IPS-18c (cell line): ENCODE measurements at regions not wholly inside any gene's neighbourhood (a gene's known extent, or its start where the extent isn't known, plus 50 kb on each side); places are given as distances from the start of the nearest gene placed in this dataset.

Source experiments
- H3K4me3 ChIP-seq: 2 replicates; pipeline ENCODE4 v1.7.0; 2013; ENCODE audit warnings: low read depth, mild to moderate bottlenecking, low read length, moderate library complexity; ENCODE audit not compliant: insufficient read depth
- H3K9me3 ChIP-seq: one replicate; pipeline ENCODE4 v1.6.1; 2013; ENCODE audit warnings: mild to moderate bottlenecking, low read length, moderate library complexity; ENCODE audit not compliant: control insufficient read depth, insufficient read depth

DNA sequence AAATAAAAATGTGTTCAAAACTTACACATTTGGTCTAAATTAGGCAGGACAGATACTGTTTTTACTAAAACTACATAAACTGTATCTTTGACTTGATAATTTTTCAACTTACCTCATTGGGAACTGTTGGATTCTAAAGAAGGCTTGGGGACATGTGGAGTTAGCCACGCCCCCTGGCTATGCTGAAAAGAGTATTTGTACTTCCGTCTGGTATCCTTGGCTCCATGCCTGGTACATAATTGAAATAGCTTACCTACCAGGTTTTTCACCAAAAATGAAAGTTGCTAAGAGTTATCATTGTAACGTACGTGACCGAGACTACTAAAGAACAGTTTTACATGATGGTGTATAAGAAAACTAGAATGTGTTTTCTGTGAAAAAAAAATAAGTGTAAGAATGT, 604.8 kb upstream of the IGFBP3 start:
- no peaks in the 10 kb centered on the region for H3K9me3 ChIP-seq
- H3K4me3 ChIP-seq: no peak overlapping the region

DNA sequence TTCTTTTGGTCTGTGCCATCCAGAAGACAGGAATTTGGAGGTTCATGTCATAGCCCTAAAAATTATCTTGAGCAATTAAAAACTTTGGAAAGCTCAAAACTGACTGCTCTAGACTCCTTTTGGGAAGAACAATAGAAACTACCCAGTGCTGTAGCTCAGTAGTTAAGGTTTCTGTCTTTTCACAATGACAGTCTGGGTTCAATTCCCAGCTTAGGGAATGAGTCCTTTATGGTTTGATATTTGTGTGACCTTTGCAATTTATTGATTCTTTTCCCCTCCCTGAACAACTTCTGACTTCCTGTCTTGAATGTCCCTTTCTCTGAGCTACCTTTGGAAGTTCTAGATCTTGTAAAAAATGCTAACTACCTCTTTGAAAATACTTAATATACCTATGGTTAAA, 603.3 kb upstream of the IGFBP3 start:
- Histone ChIP-seq H3K4me3 (no peak overlapping the region), H3K9me3 (no peaks in the 10 kb centered on the region)

DNA sequence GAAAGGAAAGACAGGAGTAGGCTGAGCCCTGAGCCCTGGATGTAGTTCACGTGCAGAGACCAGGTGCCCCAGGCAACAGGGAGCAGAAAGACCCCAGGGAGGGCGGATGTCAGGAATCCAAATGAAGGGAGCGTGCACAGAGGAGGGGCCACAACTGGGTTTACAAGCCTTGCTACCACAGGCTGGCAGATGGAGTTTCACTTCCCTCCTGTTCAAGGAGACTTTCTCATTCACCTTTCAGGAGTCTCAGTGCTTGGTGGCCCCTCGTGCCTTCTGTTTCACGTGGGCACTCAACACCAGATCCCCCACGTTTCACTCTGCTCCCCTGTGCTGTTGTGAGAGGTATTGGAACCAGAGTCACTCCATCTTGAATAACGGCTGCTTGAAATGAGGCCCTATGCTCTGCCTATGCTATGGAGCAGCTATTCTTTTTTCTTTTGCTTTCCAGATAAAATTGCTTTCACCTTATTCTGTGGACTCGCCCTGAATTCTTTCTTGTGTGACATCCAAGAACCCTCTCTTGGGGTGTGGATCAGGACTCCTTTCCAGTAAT, 601.4 kb upstream of the IGFBP3 start:
- Histone ChIP-seq H3K9me3 (no peaks in the 10 kb centered on the region), H3K4me3 (no peak overlapping the region)

DNA sequence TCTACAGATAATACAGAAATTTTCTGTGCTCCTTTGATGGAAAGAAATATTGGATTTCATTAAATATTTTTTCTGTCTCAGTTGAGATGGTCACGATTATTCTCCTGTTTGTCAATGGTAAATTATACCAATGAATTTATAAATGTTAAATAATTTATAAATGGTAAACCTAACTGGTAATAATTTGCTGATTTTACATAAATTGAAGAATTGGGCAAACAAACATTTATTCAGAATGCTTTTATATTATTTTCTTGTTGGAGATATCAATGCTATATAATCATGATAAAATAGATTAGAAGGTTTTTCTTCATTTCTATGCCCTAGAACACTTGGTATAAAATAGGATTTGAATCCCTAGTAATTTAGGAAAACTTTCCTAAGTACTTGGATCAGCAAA, 597.6 kb upstream of the IGFBP3 start:
- H3K9me3 ChIP-seq: no peaks in the 10 kb centered on the region
- no peak overlapping the region for H3K4me3 ChIP-seq

GRCh38 chr7:46515844-46516590, 594.9 kb upstream of the IGFBP3 start:
- Histone ChIP-seq H3K4me3 (no peak overlapping the region), H3K9me3 (no peaks in the 10 kb centered on the region)

DNA sequence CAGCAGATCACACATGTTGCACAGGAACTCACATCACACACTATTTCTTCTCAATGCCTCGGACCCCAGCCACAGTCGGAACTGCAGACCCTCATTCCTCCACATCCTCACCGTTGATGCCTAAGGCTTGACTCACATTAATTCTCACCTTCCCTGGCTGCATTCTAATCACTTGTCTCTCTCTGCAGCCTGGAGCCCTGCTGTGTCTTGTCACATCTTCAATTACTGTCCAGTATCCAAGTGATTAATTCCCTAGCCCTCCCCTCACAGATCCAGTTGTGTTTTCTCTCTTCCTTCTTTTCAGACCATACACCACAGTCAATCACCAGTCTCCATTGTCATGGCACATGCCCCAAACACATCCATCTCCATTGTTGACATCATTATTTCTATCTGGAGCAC, 592.4 kb upstream of the IGFBP3 start:
- Histone ChIP-seq H3K4me3 (no peak overlapping the region), H3K9me3 (no peaks in the 10 kb centered on the region)

- no peaks in the 10 kb centered on the region for H3K9me3 ChIP-seq
- H3K4me3 ChIP-seq: no peak overlapping the region
Observed at GRCh38 chr7:46512891-46513413, 591.9 kb upstream of the IGFBP3 start.

GRCh38 chr7:46511442-46512215, 590.6 kb upstream of the IGFBP3 start:
- Histone ChIP-seq H3K4me3 (no peak overlapping the region), H3K9me3 (no peaks in the 10 kb centered on the region)

GRCh38 chr7:46508583-46508982, 587.5 kb upstream of the IGFBP3 start:
- no peaks in the 10 kb centered on the region for H3K9me3 ChIP-seq
- no peak overlapping the region for H3K4me3 ChIP-seq

DNA sequence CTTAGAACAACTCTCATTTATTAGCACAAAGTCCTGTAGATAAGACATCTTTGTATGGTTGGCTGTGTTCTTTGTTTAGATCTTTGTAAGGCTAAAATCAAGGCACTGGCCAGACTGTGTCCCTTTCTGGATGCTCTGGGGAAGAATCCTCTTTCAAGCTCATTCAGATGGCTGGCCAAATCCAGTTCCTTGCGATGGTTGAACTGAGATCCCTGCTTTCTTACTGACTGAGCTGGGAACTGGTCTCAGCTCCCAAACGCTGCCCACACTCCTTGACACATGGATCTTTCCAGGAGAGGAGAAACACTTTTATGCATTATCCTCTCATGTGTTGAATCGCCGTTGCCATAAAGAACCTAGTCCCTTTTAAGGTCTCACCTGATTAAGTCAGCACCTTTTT, 586.5 kb upstream of the IGFBP3 start:
- no peaks in the 10 kb centered on the region for H3K9me3 ChIP-seq
- H3K4me3 ChIP-seq: no peak overlapping the region

DNA sequence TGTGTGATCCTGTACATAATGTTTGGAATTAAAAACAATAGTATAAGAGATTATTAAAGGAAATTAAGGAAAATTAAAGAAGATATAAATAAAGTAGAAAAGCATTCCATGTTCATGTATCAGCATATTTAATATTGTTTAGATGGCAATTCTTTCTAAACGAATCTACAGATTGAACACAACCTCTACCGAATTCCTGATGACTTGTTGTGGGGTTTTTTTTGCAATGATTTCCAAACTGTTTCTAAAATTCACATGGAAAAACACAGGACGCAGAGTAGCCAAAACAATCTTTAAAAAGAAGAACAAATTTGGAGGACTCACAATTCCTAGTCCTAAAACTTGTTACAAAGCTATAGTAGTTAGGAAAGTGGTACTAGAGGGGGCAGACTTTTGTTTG, 573.4 kb upstream of the IGFBP3 start:
- H3K4me3 ChIP-seq: no peak overlapping the region
- H3K9me3 ChIP-seq: peaks cover 3% of the 10 kb centered on the region

GRCh38 chr7:46494028-46494427, 573.0 kb upstream of the IGFBP3 start:
- Histone ChIP-seq H3K9me3 (peaks cover 3% of the 10 kb centered on the region), H3K4me3 (no peak overlapping the region)

DNA sequence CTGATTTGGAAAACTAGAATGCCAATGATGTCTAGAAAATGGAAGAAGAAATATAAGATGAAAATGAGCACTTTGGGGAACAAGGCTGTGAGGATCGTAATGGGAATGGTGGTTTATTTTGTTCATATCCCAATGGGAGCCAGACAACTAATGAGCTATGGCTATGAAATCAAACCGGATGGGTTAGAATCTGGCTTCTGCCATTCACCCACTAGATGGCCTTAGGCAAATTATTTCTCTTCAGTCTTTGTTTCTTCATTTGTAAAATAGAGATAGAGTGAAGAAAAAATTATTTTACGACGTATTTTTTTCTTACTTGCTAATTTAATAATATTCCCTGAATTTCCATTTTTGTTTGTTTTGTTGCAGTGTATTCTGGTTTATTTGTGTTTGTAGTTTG, 572.1 kb upstream of the IGFBP3 start:
- Histone ChIP-seq H3K9me3 (peaks cover 3% of the 10 kb centered on the region), H3K4me3 (no peak overlapping the region)

- Histone ChIP-seq H3K4me3 (no peak overlapping the region), H3K9me3 (peaks cover 3% of the 10 kb centered on the region)
Observed at GRCh38 chr7:46492466-46492865, 571.4 kb upstream of the IGFBP3 start.

DNA sequence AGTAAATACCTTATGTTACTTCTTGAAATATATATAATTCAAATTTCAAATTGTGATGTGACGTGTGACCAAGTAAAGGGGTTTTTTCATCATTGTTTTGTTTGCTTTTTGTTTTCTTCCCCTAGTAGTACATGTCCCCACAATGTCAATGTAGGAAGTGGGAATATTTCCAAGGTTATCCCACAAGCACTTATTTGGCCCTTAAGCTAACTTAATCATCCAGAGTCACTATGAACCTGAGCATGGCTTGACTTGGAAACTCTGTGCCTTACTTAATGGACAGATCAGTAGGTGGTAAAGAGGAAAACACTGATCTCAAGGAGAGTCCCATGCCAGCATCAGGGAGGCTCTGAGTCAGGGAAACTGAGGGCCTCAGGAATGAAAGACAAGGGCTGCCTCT, 569.3 kb upstream of the IGFBP3 start:
- Histone ChIP-seq H3K9me3 (no peaks in the 10 kb centered on the region), H3K4me3 (no peak overlapping the region)

- Histone ChIP-seq H3K4me3 (no peak overlapping the region), H3K9me3 (peaks cover 4% of the 10 kb centered on the region)
Observed at GRCh38 chr7:46489106-46489505, 568.0 kb upstream of the IGFBP3 start.

DNA sequence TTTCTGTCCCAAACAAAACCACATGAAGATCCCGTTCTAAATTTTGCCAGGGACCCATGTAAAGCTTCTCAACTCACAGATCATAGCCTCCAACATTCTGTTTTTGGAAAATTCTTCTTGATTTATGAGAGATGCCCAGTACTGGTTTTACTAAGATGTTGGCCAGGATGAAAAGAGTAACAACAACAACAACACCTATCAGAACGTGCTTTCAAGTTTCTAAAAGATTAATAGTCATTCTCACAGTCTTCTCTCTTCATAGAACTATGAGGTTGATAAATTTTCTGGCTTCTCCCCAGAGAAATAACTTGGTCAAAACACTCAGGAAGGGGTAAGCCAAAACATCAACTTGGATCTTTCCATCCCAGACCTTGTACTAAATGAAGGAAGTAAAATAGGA, 567.5 kb upstream of the IGFBP3 start:
- H3K9me3 ChIP-seq: peaks cover 4% of the 10 kb centered on the region
- no peak overlapping the region for H3K4me3 ChIP-seq
